ENCODE measurements at regions not wholly inside any gene's neighbourhood (a gene's known extent, or its start where the extent isn't known, plus 50 kb on each side); places are given as distances from the start of the nearest gene placed in this dataset.
A peak's percentile ranks its signal among the peaks of the same experiment; 100 is the strongest.

DNA sequence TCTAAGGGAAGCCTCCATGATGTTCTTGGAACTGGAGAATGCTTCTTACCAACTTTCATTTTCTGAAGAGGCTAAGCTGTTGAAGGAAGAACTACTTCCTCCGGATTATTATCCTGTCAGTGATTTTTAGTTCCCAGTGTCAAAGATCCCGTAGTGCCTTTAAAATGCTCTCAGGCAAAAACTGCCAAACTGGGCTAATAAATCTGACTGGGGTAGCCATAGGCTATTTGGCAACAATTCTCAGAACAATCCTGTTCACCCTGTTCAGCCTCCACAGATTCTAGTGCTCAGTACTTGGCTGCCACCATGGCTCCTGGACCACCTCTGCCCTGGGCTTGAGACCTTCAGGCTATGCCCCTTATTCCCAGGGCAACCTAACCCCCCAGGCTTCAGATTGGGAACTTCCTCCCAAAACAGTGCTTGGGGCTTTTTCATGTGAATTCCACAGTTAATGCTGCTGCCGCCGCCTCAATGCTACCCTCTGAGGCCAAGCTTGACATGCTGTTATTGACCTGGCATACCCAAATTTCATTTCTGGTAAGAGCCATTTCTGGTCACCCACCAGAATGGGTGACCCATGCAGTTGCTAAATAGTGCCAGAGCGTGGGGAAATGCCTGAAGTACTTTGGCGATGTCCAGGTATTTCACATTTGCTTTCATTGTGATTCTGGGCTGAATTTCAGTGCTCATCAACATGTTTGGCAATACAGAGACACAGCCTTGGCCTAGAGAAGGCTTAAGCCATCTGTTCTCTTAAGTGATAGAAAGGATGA is 110.0 kb upstream of the ARHGAP5 start:
- no peak for DNase-seq

- no peak for DNase-seq
Observed at GRCh38 chr14:31967669-31967975, 109.5 kb upstream of the ARHGAP5 start.

DNA sequence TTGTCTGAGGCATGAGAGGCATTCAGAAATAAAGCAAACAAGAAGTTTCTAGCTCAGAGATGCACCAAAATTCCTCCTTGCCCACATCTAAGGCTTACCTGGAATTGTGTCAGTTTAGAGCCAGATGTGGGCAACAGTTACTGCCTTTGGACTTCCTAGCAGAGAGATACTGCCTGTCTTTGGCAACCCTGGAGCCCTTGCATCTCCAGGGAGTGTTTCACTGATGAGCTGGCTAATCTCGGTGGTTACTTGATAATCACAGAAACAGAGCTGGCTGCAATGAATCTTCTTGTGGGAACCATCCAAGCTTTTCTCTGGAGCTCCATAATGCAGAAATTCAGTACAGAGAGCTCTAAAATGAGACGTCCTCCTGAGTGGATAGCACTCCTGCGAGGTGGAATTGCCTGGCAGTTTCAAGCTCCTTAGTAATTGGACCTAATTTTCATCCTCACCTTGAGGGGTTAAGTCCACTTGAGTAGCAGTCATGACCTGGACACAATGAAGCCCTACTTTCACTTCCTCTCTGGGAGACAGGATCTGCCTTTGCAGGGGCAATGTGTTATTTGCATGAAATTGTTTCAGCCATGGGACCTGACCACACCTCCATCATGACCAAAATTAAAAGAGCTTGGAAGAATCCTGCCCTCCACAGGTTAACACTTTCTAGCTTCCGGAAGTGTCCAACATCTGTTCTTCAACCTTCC is 108.8 kb upstream of the ARHGAP5 start:
- no peak for DNase-seq

DNA sequence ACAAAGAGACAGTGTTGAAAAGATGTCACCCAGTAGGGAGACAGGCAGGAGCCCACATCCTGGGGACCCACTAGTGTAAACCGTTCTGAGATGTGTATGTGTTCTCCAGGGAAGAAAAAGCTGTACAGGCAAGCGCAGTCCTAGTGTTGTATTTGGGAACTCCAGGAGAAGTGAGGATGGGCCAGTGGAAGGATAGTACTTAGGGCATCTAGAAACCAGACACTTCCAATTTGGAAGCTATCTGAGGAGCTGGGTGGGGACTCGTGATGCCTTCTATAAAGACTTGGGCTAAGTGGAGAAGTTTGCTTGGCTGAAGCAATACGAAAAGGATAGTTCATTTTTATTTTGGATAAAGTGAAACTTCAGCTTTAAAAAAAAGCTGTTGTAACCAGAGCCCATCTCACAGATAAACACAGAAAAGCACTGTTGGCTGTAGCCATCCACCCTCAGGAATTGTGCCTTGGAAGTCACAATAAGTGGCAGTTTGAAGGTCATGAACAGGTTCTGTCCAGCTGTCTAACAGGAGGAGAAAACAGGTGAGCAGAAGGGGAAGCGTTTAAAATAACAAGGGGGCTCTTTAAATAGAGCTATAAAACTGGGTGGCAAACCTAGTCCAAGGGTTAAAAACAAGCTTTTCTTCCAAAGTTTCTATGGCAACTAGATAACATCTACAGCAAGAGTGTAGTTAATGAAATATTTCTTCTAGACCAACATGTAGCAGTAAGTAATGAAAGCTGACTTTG is 108.0 kb upstream of the ARHGAP5 start:
- no peak for DNase-seq

DNA sequence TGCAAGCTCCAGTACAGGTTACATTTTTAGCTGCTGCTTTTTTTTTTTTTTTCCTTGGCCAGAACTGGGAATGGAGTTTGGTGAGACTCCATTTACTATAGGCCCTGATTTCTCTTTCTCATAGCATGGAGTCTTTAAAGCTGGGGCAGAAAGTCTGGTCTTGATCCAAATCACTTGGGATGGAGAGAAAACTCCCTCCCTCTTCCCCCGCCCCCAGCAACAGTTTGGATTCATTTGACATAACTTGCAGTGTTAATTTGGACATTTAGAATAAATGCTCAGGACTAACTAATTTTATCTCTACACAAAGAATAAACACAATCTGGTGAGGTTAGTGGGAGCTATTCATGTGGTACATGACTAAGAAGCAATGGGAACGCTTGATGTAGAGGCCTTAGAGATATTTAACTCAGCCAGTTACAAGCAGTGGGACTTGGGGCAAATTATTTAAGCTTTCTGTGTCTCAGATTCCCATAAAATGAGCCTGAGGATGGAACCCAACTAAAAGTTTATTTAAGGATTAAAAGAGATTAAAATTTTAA is 107.3 kb upstream of the ARHGAP5 start:
- DNase-seq: no peak

DNA sequence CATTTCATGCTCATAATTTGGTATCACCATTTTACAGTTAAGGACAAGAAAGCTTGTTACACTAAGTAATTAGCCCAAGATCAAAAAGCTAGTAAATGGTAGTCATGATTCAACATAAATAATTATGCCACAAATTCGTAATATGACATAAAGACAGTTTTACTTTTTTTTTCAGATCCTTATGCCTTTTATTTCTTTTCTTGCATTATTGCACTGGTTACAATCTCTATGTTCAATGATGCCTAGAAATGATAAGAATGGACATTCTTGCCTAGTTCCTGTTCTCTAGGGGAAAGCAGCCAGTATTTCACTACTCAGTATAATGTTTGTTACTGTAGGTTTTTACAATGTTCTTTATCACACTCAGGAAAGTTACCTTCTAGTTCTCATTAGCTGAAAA is 106.4 kb upstream of the ARHGAP5 start:
- no peak for DNase-seq

DNA sequence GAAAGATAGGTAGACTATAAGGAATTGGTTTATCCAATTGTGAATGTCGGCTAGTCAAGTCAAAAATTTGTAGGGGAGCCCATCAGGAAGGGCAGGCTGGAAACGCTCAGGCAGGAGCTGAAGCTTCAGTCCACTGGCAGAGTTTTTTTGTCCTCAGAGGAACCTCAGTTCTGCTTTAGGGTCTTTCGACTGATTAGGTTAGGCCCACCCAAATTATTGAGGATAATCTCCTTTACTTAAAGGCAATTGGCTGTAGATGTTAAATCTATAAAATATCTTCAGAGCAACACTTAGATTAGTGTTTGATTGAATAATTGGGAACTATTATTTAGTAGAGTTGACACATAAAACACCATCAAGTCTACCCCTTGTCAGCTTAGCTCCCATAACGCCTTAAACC is 105.5 kb upstream of the ARHGAP5 start:
- no peak for DNase-seq

GRCh38 chr14:31977001-31977556 is 100.0 kb upstream of the ARHGAP5 start:
- DNase-seq: no peak

GRCh38 chr14:31978423-31978822 is 98.7 kb upstream of the ARHGAP5 start:
- no peak for DNase-seq

GRCh38 chr14:31982642-31983041 is 94.5 kb upstream of the ARHGAP5 start:
- no peak for DNase-seq

DNA sequence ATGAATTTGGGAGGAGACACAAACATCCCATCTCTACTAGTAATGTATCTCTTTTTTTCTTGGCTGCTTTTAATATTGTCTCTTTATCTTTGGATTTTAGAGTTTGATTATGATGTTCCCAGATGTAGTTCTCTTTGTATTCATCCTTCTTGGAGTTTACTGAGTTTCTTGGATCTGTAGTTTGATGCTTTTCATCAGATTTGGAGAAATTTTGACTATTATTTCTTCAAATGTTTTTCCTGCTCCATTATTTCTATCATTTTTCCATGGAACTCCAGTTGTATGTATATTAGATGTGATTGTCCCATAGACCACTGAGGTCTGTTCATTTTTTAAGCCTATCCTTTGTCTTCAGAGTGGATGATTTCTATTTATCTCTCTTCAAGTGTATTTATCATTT is 90.7 kb upstream of the ARHGAP5 start:
- no peak for DNase-seq

- no peak for DNase-seq
Observed at GRCh38 chr14:31987721-31988120, 89.4 kb upstream of the ARHGAP5 start.

GRCh38 chr14:31988244-31988643 is 88.9 kb upstream of the ARHGAP5 start:
- no peak for DNase-seq

DNA sequence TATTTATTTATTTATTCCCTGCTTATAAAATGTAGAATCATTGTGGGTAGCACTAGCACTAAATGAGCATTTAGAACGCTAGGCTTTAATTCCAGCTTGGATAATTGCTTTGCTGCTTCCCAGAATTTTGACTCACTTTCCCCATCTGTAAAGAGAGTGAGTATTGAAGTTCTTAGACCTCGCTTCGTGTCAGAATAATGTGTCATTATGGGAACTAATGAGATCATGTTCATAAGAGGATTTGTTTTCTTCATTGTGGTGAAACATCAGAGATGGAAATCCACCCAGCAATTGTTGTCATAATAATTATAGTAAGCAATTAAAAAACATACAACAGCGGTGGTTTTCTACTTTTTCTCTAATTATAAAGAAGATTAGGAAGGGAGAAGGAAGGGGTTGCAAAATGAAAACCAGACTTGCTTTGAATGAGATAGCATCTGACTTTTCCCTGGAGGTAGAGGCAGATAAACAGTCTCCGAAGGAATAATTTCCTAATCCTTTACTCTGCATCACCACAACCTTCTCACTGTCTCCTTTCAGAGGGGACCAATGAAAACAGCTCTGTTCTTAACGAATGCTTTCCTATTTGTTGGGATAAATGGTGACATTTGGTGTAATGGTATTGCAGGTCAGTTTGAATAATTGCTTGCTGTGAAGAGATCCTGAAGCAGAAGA is 86.8 kb upstream of the ARHGAP5 start:
- no peak for DNase-seq

DNA sequence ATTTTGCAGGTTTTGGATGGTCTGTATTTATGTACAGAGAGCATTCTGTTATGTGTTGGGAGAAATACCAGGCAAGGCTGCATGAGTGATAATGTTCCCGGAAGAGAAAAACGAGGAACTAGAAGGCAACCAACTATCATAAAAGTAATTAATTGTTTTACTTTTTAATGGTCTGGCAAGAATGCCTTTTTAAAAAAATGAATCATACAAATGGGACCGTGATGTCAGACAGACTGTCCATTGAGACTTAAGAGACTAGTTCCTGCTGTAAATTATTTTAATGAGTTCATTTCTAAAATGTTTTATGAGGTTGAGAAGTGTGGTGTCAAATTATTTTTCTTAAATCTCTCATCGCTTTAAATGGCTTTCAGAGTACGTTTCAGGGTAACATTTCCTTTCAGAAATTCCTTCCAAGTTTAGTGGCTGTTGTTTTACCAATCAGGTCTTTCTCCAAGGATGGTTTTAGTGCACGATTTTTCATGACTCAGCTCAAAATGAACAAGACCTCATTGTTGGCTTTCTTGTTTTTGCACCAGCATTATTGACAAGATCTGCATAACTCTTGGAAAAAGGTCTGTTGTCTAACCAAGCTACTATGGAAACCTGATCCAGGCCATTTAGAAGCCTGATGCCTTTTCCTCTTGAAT is 86.1 kb upstream of the ARHGAP5 start:
- DNase-seq: peak; percentile 60

- no peak for DNase-seq
Observed at GRCh38 chr14:31992011-31992447, 85.1 kb upstream of the ARHGAP5 start.

- no peak for DNase-seq
Observed at GRCh38 chr14:31993521-31993951, 83.6 kb upstream of the ARHGAP5 start.

DNA sequence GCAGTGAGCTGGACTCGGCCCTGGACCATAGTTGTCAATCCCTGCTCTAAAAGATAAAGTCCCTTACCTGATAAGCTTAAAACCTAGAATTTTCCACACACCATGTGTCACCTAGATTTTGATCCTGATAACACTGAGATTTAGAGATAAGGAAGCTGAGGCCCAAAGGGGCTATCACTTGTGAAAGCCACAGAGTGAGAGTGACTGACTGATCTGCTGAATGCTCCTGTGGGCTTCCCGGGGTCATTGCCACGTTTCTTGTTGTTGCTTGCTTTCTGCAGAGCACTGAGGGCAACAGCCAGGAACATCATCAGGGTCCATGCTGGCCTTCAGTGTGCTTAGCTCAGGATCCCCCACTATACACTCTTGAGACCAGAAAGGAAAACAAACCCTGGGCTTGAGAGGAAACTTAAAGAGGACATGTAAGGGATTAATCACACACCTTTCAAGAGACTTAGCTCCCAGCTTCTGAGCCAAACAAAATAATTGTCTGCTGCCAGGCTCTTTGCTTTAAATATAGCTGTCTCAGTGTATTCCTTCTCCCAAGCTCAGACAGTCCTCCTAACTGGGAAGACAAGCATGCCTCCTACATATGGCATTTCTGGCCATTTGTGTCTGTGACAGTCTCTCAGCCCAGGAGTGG is 82.6 kb upstream of the ARHGAP5 start:
- no peak for DNase-seq

- no peak for DNase-seq
Observed at GRCh38 chr14:32003585-32003984, 73.5 kb upstream of the ARHGAP5 start.

DNA sequence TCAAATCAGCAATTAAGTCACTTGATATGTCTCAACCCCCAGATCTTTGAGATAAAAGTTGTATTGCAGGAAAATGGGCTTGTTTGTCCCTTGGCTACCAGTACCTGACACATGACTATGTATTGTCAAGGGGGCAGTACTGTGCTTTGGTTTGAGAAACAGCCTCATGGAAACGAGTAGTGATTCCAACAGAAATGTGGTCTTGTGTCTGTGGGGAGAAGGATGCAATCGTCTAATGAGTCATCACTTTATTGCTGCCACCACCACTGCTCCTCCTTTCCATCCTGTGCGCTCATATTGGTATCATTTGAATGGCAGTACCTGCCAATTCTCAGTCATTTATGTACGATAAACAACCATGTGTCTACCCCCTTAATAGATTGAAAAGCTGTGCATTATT is 72.8 kb upstream of the ARHGAP5 start:
- no peak for DNase-seq

DNA sequence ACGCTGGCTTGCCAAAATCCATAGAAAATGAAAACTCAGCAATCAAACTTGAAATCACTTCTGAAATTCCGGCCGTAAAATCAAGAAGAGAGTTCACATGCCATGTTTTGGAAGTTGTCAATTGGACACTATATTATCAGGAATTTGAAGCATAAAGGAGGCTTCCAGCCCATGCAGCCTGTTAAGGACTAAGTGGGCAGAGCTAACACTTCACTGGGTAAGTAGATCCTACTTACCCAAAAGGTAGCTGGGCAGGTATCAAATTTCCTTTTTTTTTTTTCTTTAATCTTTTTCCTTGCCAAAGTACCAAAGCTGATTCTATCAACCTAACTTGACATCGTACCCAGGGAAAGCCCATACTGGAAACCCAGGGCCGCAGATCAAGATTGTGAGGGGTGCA is 71.5 kb upstream of the ARHGAP5 start:
- DNase-seq: no peak
